GM12865 (cell line): ENCODE measurements at regions not wholly inside any gene's neighbourhood (a gene's known extent, or its start where the extent isn't known, plus 50 kb on each side); places are given as distances from the start of the nearest gene placed in this dataset.

Experiments
- DNase-seq: peaks from one replicate; pipeline ENCODE4 v3.0.0; 2010; ENCODE audit warnings: low read depth
- H3K4me3 ChIP-seq: 2 replicates; pipeline ENCODE4 v1.5.1; 2011; ENCODE audit warnings: mild to moderate bottlenecking, low read depth, low read length, control low read depth
- TF ChIP-seq, protein P1 (sequence below): IDR thresholded peaks from 2 replicates; pipeline ENCODE4 v1.5.1; 2011; ENCODE audit warnings: low read length, control low read depth, low read depth, inconsistent platforms; ENCODE audit not compliant: insufficient read depth; ENCODE audit errors: missing control alignments

DNA sequence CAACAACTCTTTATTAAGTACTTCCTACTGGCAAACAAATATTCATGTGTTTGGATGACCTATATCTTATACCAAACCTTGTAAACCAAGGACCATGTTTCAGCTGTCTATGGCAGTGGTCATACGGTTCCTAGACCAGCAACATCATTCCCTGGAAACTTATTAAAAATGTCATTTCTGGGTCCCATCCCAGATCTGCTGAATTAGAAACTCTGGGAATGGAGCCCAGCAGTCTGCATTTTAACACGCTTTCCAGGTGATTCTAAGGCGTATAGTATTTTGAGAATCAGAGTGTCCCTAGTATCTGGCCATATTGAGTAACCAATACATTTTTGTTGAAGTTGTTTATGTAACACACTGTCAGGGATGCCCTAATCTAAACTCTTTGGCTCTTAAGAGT is 363.4 kb upstream of the LRRC3B start:
- no peak overlapping the region for H3K4me3 ChIP-seq
- DNase-seq = no peak
- TF ChIP-seq, protein P1, sequence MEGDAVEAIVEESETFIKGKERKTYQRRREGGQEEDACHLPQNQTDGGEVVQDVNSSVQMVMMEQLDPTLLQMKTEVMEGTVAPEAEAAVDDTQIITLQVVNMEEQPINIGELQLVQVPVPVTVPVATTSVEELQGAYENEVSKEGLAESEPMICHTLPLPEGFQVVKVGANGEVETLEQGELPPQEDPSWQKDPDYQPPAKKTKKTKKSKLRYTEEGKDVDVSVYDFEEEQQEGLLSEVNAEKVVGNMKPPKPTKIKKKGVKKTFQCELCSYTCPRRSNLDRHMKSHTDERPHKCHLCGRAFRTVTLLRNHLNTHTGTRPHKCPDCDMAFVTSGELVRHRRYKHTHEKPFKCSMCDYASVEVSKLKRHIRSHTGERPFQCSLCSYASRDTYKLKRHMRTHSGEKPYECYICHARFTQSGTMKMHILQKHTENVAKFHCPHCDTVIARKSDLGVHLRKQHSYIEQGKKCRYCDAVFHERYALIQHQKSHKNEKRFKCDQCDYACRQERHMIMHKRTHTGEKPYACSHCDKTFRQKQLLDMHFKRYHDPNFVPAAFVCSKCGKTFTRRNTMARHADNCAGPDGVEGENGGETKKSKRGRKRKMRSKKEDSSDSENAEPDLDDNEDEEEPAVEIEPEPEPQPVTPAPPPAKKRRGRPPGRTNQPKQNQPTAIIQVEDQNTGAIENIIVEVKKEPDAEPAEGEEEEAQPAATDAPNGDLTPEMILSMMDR = no peak

DNA sequence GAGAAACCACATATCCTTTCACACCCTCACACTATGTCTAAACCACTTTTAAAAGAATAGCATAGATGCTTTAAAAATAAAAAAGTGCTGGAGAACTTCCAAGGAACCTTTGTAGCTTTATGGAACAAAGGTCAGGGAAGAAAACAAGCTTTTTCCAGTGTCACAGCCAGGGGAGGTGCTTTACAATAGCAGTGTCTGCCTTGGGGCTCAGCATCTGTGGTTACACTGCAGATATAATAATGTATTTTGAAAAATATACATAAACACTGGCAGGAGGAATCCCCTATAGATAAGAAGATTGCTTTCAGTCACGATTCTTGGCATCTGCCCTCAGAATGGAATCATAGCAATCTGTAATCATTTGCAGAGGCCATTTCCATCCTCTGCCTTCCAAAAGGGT is 362.4 kb upstream of the LRRC3B start:
- TF ChIP-seq, protein P1 = no peak
- no peak overlapping the region for H3K4me3 ChIP-seq
- DNase-seq = no peak

DNA sequence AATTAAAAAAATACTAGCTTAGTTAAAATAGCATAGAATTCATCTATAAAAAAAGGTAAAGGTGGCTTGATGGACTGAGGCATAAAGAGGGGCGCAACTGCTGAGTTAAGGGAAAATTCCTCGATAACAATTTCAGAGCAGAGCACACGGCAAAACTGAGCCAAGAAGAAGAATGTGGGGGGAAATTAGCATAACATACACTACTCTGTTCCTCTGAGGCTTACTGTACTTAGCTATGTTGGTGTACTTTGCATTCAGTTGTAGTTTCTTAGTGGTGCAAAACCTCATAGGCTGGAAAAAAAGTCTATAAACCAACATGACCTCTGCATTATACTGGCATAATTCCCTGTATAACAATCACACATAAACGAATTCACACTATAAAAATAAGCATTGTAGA is 357.9 kb upstream of the LRRC3B start:
- TF ChIP-seq, protein P1 = no peak
- no peak for DNase-seq

DNA sequence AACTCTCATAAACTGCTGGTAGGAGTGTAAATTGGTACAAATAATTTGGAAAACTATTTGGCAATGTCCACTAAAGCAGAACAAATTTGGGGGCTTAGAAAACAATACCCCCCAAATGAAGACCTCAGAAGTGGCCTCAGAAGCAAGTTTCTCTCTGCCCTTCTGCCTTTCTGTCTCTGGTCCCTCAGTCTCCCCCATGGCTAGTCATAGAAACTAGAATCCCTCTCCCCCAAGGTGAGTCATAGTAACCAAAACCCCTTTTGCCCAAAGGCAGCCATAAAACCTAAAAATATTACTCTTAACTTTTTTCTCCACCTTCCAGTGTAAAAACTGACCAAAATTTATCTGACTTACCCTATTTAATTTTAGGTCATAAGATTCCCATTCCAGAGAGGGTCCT is 350.7 kb upstream of the LRRC3B start:
- no peak for DNase-seq
- H3K4me3 ChIP-seq = no peak overlapping the region
- TF ChIP-seq, protein P1 = no peak

More for the DNA sequence above, 357.9 kb upstream of the LRRC3B start:
- H3K4me3 ChIP-seq = no peak overlapping the region

DNA sequence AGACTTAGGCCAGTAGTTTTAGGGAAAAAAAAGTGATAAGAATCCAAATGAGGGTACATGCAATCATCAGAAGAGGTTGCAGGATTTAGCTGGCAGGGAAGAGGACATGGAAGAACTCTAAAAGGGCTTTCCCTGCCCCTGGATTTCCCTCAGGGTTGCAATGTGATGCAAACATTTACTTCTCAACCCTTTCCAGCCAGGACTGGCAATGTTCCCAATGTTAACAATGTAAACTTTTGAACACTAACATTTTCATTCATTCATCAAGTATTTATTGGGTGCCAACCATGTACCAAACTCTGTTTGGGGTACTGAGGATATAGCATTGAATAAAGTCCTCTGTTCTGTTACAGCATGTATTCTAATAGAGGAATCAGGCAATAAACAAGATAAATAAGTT is 349.4 kb upstream of the LRRC3B start:
- no peak for DNase-seq
- TF ChIP-seq, protein P1 = no peak
- H3K4me3 ChIP-seq = no peak overlapping the region

DNA sequence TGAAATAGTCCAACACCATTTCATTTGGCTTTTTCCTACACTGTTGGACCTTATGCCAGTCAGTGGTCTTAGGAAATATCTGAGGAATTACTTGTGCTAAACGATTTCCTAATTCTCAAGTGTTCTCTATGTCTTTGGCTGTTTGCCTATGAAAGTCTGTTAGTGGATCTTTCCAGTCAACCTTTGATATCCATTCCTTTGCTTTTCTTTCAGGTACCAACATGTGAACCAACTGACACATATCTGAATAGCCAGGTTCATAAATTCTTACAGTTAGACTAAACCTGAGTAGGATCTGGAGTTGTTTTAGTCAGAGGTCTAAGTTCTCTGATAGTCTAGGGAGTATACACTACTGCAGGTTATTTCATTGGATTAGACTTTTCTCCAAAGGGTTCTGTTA is 343.5 kb upstream of the LRRC3B start:
- no peak for DNase-seq
- TF ChIP-seq, protein P1 = no peak
- no peak overlapping the region for H3K4me3 ChIP-seq

DNA sequence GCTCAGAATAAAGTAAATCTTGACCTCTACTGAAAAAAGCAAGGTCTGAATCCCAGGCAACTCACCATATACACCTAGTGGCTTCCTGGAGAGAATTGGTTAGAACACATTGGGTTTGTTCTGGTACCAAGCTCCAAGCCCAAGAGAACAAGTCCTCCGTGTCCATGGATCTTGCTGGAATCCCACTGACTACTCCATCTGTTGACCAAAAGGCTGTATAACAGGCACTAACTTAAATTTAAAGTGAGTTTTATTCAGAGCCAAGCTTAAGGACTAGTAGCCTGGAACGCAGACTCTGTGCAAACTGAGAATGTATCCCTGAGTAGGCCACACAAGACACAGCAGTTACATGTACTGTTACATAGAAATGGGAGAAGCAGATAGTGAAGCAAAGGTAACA is 342.1 kb upstream of the LRRC3B start:
- TF ChIP-seq, protein P1 = no peak
- DNase-seq = no peak
- no peak overlapping the region for H3K4me3 ChIP-seq
